GM20431 (cell line): ENCODE measurements at regions not wholly inside any gene's neighbourhood (a gene's known extent, or its start where the extent isn't known, plus 50 kb on each side); places are given as distances from the start of the nearest gene placed in this dataset.
"Not testable (repeated sequence)": the region's sequence is repeated elsewhere in the genome, so short reads cannot be mapped to it uniquely, and the experiment has no call there.

ENCODE experiments used
- in situ Hi-C: fragments of 300-500 bp; cut with MseI, MboI; formaldehyde crosslinking; loops from one replicate; pipeline ENCODE4 v1.15.0; 2020; ENCODE audit warnings: low sequenced_read_pairs; ENCODE audit not compliant: unreplicated experiment

DNA sequence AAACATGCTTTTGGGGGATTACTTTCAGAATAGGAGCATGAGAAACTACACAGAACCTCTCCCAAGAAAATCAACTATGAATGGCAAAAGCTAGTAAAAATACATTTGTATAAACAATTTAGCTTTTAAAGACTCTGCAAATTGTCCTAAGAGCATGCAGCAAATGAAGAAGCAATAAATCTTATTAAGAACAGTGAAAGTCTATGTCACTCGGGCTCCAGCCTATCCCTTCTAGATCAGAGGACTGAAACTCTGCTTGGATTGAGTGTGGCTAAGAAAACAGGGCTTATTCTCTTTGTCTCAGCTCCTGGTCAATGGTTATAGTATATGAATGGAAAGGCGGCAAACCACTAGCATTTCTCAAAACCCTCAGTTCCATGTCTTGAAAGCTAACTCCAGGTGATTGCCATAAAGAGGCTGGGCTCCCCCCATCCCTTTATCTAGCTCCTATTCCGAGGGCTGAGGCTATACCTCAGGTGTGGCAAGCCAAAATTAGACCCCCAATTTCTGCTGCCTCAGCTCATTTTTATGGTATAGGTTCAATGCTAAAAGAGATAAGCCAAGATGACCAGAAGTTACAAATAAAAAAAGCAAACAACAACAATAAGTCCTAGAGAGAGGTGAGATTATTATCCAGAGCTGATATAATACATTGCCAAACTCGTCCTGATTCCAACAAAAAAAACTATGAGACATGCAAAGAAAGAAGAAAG, 953.2 kb downstream of the SLITRK6 start:
- in situ Hi-C loops = no loop called here

DNA sequence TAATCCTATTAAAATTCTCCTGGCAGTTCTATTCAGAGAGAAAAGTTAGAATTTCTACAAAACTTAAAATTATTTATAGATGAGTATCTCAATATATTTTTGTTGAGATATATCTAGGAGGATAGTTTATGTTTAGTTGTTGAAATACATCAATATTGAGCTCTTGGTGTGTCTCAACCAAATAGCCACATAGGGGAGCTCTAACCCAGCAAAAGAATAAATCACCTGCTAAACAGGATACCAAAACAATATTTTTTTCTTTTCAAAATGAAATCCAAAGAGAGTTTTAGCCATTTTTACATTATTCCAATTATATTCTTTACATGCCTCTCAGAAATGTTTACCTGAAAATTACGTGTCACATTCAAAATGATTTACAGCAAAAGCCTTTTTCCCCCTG, 954.7 kb downstream of the SLITRK6 start:
- in situ Hi-C loops = no loop called here

DNA sequence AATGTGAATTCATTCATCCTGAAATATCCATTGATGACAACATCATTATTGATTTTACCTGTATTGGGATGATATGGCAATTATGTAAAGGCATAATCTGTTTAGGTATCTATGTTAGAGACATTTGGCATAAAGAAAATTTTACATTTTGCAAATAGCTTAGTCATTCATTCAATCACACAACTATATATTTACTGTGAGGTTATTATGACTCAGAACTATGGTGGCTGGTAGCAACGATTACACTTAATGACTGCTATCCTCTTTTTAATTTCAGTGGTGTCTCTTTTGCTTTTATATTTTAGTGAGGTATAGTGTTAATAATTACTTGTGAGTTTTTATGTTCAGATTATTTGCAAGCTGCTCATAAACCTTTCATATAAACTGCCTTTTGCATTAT, 955.9 kb downstream of the SLITRK6 start:
- in situ Hi-C loops = no loop called here

DNA sequence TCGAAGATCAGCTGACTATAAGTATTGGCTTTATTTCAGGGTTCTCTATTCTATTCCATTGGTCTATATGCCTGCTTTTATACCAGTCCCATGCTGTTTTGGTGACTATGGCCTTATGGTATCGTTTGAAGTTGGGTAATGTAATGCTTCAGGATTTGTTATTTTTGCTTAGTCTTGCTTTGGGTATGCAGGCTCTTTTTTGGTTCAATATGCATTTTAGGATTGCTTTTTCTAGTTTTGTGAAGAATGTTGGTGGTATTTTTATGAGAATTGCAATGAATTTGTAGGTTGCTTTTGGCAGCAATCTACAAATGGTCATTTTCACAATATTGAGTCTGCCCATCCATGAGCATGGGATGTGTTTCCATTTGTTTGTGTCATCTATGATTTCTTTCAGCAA, 951.9 kb upstream of the SLITRK1 start:
- in situ Hi-C loops = no loop called here

DNA sequence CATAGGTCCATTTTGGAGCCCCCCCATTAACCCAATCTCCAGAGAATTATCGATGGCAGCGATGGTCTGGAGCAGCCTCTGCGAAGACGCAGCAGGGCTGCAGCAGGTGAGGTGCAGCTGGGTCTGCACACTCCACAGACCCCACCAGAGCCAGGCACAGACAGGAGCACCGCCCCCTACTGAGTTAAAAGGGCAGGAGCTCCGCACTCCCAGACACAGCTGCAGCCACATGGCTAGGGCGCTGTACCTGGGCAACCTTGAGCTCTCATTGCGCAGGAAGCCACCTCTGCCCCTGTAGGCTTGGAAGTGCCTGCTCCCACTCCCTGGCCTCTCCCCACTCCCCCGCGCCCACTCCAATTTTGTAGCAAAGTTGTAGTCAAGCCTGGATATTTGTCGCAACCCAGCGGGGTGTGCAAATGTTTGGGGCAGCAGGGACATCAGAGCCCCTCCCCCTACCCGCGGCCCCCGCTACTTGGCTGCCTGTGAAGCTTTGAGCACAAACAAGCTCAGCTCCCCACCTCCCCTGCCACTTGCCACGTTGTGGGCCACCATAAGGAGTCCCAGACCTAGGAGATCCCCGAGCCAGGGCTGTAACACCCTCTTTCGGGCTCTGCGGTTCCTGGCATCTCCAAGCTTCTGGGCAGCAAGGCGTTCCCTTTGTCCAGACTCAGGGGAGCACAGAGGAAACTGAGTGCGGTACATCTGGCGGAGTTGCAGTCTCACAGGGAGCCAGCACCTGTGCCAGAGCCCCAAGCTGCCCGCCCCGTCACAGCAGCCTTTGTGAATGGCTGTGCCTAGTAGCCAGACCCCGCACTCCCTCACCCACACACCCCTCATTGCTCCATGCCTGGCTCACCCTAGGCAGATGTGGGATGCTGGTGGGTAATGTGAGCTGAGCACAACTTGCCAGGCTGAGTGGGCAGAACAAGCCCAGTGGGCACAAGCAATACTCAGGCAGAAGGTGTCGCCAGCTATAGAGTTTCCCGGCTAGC, 949.7 kb upstream of the SLITRK1 start:
- in situ Hi-C loops = no loop called here

DNA sequence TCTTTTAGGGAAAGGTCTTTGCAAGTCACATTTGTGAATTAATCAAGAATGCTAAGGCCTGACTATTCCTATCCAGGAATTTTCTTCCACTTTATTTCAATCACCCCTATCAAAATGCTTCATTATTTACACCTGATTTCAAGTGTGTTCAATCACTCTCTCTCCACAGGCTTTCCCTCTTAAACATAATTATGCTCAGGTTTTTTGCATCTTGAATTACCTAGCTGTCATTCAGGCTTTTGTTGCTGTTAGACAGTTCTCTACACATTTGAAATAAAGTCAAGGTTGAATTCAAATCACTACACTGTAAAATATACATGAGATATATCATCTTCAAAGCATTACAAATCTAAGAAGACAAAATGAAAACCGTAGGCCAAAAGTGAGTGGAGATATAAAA, 941.3 kb upstream of the SLITRK1 start:
- in situ Hi-C loops = no loop called here

DNA sequence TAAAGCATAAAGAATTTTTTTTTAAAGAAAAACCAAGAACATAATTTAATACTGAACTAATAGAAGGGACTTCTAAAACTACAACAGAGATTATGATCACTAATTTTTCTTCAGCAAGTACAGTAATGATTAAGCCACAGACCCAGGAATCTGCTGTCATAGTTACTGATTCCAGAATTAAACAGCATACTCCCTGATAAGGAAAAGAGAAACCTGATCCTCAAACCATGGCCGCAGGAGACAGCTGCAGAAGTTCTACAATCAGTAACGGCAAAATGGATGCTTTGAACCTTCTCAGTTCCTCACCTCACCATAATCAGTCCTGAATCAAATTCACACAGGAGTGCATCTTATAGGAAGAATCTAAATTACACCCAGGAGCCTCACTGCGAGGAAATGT, 939.0 kb upstream of the SLITRK1 start:
- in situ Hi-C loops = no loop called here

DNA sequence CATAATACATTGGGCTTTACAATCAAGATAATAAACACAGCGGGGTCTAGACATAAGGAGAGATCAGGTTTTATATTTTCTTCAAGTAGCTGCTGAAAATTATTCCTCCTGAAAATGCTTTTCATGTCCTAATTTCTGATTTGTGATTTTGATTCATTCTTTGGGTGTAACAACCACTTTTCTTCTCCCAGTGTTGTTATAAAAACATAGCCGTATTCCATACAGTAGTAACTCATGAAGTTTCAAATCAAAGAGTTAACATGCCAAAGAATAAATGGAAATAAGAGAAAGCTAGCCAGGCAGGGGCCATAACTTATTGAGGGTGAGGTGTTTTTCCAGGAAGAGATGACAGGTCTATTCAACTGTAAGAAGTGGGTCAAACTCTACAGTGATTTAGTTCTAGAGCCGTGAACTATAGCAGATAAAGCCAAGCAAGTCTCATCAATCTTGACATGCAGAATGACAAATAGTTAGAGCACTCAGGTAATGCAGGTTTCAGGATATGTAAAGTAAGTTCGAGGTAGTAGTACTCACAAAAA, 934.4 kb upstream of the SLITRK1 start:
- in situ Hi-C loops = no loop called here

DNA sequence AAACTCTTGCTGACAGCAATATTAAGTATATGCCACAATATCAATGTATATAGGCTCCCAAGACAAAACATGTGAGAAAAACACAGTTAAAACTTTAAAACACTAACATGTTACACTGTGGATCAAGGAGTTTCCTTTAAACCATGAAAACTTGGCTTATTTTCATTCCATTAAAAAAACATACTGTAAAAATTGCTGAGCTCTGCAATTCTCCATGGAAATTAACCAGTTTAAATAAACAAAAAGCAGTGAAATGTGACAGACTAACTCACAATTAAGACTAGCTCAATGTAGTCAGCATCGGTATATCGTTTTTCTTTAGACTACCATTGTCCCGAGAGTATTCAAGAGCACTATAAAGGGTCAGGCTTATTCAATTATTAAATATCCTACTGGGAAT, 930.5 kb upstream of the SLITRK1 start:
- in situ Hi-C loops = no loop called here

DNA sequence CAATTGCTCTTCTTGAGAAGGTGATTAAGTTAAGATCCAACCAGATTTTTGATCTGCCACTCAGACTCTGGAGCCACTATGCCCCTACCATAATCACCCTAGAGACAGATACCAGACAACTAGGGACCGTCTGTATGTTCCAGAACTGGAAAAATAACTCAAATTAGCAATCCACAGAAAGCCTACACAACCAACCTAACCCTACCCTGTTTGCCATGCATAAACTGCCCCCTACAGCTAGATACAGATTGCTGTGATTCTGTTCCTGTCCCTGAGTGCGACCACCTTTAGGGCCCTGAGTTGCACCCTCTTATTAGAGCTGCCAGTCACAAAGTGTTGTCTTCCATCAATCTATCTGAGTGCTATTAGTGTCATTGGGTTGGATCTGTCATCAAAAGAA, 929.8 kb upstream of the SLITRK1 start:
- in situ Hi-C loops = no loop called here

DNA sequence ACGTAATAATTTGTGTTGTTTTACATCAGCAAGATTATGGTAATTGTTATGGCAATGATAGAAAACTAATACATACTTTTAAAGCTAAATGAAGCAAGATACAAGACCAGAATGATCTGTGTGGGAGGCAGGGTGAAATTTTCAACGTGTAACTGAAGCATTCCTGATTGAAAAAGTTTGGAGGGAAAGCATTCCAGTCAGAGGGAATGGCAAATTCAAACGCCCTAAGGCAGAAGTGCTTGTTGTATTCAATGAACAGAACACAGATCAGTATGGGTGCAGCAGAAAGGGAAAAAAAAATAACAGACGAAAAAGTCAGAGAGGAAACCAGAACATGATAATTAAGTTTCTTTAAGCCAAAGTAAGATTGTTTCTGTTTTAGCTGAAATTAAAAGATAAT, 928.5 kb upstream of the SLITRK1 start:
- in situ Hi-C loops = no loop called here

DNA sequence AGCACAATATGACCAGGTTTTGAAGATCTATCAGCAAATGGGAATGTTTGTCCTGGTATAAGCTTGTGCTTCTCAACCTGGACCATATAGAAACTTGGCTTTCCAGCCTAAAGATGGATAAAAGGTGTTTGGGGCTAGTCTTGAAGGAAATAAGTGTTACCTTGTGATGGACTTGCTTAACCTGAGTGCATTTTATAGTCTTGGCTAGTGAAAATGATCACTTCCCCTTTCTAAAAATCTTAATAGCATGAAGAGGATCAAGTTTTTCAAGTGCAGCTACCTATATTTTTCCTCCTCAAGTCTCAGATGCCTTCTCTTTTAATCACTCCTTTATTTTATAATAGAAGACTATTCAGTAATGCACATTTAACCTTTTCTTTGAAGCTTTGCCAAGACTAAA, 919.8 kb upstream of the SLITRK1 start:
- in situ Hi-C loops = no loop called here

DNA sequence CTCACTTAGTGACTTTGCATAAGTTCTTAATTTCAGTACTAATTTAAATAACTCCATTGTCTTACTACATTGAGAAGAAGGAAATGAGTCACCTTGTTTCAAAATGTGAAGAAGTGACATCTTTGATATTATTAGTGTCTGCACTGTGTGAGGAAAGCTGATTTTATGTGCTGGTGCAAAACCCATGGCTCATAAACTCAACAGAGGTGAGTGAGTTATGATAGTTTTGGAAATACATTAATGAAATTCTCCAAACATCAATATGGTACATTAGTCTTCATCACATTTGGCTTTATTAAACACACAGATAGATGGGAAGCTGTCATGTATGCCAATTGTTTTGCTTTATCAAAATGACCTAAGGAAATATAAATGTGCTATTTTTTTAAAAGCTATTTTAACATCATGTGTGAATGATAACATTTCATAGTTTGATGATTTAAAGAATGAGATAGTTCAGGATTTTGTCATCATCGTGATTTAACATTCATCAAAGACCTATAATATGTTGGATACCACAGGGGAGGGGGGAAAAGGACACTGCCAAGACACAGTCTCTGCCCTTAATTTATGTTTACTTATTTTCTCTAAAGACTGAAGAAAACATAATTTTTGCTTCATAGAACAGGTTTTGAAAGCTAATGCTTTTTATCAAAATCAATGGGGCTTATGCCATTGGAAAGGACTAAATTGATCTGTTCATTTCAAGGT, 902.3 kb upstream of the SLITRK1 start:
- in situ Hi-C loops = no loop called here

DNA sequence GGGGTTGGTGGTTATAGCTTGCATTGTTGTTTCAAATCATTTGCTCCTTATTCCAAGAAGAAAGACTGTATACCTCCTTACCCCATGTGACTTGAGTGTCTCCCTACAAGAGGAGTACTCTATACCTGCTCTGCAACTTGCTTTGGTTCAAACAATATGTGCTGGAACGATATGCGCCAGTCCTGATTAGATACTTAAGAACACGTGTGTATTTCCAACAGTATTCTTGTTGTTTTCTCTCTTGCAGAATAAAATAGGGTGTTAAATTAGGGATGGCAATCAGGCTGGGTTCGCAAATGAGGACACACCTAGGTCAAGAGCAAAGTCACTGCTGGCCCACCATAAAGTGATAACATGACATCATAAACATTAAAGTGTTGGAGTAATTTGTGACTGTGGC, 895.0 kb upstream of the SLITRK1 start:
- in situ Hi-C loops = no loop called here

DNA sequence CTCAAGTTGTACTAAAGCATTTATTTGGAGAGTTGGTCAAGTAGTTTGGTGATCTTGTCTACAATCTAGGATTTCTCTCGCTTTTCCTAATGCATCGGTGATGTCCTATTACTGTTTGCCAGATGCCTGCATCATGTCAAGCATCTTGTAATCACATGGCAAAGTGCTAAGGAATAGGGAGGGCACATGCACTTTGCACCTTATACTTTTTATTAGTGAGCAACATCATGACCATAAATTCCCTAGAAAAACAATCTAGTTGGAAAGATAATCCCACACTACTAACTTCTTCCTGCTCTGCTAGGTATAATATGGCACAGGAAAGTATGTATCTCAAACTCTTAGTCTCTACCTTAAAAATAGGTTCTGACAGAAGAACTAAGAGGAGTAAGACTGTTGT, 894.3 kb upstream of the SLITRK1 start:
- in situ Hi-C loops = no loop called here

DNA sequence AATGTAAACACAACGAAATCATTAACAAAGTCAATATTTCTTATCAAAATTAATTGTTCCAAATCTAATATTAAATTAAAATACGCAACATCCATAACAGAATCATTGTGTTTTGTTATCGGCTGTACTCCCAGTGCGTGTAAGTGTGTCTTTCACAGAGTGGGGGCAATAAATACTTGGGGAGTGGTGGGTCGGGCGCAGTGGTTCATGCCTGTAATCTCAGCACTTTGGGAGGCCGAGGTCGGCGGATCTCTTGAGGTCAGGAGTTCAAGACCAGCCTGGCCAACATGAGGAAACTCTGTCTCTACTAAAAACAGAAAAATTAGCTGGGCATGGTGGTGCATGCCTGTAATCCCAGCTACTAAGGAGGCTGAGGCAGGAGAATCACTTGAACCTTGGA, 893.6 kb upstream of the SLITRK1 start:
- in situ Hi-C loops = not testable (repeated sequence)

DNA sequence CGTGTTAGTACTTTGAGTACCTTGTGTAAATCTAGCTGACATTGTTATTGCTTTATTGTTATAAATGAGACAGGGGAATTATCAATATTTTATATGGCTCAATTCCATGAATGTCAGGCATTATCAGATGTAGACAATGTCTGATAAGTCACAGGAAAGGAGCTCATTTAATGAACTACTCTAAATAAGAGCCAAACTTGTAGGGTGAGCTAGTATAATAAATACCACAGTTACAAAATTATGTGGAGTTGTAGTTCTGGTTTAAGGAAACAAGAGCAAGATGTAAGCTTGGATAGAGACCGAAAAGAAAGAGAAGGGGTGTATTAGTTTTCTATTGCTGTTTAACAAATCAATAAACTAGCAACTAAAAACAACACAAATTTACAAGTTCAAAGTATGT, 891.8 kb upstream of the SLITRK1 start:
- in situ Hi-C loops = no loop called here

DNA sequence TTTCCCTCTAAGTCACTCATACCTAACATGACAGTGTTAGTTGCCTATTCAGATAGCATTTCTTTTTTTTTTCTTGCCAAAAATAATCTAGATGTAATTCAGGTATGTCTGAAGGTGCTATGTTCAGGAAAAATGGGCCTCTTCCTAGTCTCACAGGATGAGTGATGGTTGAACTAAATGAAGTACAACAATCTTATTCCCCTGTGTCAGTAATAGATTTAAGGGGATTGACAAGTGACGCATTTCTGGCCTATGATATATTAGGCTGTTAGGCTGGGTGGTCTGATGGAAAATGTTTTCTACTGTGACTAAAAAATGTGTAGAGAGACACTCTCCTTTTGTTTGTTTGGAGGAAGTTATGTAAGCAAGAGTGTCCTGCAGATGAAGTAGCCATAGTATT, 878.7 kb upstream of the SLITRK1 start:
- in situ Hi-C loops = no loop called here

DNA sequence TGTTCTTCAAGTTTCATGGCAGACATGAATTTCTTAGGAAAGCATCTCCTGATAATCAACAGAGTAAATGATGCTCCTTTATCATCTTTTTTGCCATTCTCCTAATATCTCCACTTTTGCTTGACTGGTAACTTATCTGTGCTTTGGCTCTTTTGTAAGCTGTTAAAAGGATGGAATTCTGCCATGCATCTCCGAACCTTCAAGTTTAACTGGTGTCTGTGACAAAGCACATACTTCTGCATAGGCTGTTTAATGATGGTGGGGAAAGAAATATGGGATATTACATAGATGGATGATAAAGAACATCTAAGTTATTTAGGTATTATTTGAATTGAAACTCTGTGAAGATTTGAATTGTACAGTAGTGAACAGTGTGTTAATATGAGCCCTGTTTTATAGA, 866.9 kb upstream of the SLITRK1 start:
- in situ Hi-C loops = no loop called here

DNA sequence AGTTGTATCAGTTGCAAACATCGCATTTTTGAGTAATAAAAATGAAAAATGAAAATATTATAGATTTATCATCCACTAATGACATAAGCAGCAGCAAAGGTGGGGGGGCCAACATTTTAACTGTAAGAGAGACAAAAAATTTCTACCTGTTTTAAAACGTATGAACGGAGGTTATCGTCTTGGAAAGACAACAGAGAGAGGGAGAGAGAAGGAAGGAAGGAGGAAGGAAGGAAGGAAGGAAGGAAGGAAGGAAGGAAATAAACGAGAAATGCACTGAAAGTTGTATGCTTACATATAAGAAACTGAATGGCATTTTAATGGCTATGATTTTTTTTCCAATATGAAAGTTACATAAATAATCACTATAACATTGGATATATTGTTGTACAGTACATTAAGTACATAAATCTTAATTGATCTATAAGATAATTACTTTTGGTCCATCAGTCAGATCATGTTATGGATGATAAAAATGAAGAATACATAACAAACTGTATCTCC, 862.8 kb upstream of the SLITRK1 start:
- in situ Hi-C loops = no loop called here
